ENCODE measurements at regions not wholly inside any gene's neighbourhood (a gene's known extent, or its start where the extent isn't known, plus 50 kb on each side); places are given as distances from the start of the nearest gene placed in this dataset.
A peak's percentile ranks its signal among the peaks of the same experiment; 100 is the strongest.

DNA sequence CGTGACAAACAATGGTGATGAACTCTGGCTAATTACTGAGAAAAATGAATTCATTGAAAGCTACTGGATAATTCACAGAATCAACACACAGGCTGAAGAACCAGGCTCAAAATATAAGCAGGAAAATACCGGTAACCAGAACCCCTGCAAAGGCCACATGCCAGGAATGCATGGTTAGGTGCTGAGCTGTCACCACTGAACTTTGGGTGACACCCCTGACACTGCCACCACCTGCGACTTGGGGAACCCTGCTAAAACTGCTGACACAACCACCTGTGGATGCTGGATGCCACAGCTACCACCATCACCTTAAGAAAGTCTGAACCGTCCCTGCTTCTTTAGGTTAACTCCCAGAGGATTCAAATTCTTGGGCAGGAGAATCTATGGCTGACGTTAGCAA lies 72.0 kb upstream of the NR4A3 start:
- no peak overlapping the region for H3K4me3 ChIP-seq (ENCODE audit: low read depth, low read length)
- TF ChIP-seq, protein P1, sequence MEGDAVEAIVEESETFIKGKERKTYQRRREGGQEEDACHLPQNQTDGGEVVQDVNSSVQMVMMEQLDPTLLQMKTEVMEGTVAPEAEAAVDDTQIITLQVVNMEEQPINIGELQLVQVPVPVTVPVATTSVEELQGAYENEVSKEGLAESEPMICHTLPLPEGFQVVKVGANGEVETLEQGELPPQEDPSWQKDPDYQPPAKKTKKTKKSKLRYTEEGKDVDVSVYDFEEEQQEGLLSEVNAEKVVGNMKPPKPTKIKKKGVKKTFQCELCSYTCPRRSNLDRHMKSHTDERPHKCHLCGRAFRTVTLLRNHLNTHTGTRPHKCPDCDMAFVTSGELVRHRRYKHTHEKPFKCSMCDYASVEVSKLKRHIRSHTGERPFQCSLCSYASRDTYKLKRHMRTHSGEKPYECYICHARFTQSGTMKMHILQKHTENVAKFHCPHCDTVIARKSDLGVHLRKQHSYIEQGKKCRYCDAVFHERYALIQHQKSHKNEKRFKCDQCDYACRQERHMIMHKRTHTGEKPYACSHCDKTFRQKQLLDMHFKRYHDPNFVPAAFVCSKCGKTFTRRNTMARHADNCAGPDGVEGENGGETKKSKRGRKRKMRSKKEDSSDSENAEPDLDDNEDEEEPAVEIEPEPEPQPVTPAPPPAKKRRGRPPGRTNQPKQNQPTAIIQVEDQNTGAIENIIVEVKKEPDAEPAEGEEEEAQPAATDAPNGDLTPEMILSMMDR (conservative IDR thresholded peaks at IDR 0.05; ENCODE audit: low read depth, low read length): no peak
- DNase-seq (ENCODE audit: low read depth): no peak

DNA sequence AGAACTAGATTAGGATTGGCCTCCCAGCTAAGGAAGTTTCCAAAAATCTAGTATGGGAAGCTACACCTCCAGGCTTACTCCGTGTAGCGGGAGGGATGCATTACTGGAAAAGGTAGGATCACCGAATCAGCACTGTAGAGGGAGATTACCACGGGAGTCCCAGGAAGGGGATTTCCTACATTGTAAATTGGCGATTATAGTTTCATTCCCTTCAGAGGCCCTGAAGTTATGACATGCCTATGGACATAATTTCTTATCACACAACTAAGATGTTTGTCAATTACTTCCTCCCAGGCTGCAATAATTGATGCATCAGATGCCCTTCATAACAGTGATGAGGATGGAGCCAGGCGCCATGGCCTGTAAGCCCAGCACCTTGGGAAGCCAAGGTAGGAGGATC lies 71.2 kb upstream of the NR4A3 start:
- DNase-seq (ENCODE audit: low read depth): no peak
- TF ChIP-seq, protein P1 (conservative IDR thresholded peaks at IDR 0.05; ENCODE audit: low read depth, low read length): no peak

DNA sequence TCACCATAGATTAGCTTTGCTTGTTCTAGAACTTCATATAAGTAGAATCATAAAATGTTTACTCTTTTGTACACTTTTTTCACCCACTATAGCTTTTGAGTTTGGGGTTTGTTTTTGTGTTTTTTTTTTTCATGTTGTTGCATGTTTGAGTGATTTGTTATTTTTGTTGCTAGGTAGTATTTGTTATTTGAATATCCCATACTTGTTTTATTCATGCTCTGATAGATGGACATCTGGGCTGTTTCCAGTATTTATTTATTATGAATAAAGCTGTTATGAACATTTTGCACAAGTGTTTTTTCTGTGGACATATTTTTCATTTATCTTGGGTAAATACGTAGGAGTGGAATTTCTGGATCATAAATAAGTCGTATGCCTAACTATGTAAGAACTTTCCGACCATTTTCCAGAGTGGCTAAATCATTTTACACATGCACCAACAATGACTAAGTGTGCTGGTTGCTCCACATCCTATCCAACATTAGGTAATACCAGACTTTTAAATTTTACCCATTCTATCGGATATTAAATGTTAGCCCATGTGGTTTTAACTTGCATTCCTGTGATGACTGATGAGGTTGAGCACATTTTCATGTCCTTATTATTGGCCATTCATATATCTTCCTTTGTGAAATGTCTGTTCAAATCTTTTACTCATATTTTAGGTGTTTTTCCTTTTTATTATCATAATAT lies 69.1 kb upstream of the NR4A3 start:
- TF ChIP-seq, protein P1 (conservative IDR thresholded peaks at IDR 0.05; ENCODE audit: low read depth, low read length): no peak
- DNase-seq (ENCODE audit: low read depth): peak; percentile 89
- H3K4me3 ChIP-seq (ENCODE audit: low read depth, low read length): no peak overlapping the region

More for the DNA sequence above, 71.2 kb upstream of the NR4A3 start:
- H3K4me3 ChIP-seq (ENCODE audit: low read depth, low read length): no peak overlapping the region

DNA sequence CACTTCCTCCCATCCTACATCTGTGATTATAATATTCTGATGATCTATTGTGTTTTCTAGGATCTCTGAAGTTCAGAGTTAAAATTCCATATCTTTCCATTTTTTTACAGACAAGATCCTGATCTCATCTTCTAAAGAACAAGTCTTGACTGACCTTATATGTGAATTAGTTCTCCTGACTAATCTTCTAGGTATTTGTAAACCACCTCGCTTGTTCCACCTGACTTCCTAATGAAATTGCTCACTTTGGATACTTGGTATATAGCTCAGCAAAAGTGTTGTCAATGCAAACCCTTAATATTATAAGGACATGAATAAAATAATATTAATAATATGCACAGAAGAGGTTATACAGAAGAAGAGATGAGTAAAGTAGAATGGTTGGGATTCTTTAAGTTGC lies 68.2 kb upstream of the NR4A3 start:
- DNase-seq (ENCODE audit: low read depth): peak; percentile 12

DNA sequence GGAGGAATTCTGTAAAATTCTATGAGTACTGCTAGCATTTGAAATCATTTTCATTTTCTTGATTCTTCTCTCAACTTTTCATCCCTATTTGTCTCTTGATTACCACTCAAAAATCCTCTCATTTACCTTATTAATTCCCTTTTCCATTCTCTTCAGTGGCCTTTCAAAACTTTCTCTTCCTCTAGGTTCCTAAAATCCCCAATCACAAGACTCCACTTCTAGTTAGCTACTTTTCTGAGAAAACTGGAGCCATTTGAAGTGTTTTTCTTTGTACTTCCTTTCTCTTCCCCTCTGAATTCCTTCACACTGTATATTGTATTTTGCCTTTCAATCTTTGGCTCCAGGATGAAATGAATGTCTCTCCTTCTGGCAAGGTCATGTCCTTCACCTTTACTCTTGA lies 61.3 kb upstream of the NR4A3 start:
- TF ChIP-seq, protein P1 (conservative IDR thresholded peaks at IDR 0.05; ENCODE audit: low read depth, low read length): no peak
- H3K4me3 ChIP-seq (ENCODE audit: low read depth, low read length): no peak overlapping the region
- DNase-seq (ENCODE audit: low read depth): no peak

More for the DNA sequence above, 68.2 kb upstream of the NR4A3 start:
- H3K4me3 ChIP-seq (ENCODE audit: low read depth, low read length): no peak overlapping the region
- TF ChIP-seq, protein P1 (conservative IDR thresholded peaks at IDR 0.05; ENCODE audit: low read depth, low read length): no peak

DNA sequence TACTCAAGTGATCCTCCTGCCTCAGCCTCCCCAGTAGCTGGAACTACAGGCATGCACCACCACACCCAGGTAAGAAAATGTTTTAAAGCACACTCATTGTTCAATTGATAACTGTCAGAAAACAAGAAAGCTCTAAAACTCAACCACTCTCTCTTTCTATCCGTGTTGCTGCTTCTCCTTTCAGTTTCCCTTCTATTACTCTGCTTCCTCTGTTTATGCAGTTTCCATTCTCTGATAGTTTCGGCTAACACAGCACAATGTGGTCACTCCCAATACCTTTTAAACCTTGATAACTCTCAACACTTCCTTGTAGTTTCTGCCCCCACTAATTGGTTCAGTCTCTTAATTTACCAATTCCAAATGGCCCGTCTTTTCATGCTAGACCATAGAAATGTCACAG lies 59.2 kb upstream of the NR4A3 start:
- no peak for DNase-seq (ENCODE audit: low read depth)
- TF ChIP-seq, protein P1 (conservative IDR thresholded peaks at IDR 0.05; ENCODE audit: low read depth, low read length): no peak
- H3K4me3 ChIP-seq (ENCODE audit: low read depth, low read length): no peak overlapping the region
